Activated T-cell treated with anti-CD3 and anti-CD28 coated beads, Interleukin-2, amount 50 U/mL, for 4 hours (primary cell): ENCODE measurements at regions not wholly inside any gene's neighbourhood (a gene's known extent, or its start where the extent isn't known, plus 50 kb on each side); places are given as distances from the start of the nearest gene placed in this dataset.
"Not testable (repeated sequence)": the region's sequence is repeated elsewhere in the genome, so short reads cannot be mapped to it uniquely, and the experiment has no call there.

ENCODE experiments used
- ATAC-seq, 2 donors: fragments of 200-7000 bp; cut with Tn5 transposase; one replicate each; pipeline ENCODE4 v1.10.0; 2021
- DNase-seq: peaks from one replicate; pipeline ENCODE4 v3.0.0-alpha.2; 2020
- H3K27me3 Mint-ChIP-seq: one replicate; pipeline ENCODE4 v1.8.0; 2021; ENCODE audit warnings: low read depth, mixed read lengths
- H3K36me3 Mint-ChIP-seq: one replicate; pipeline ENCODE4 v1.8.0; 2022; ENCODE audit warnings: mixed read lengths; ENCODE audit not compliant: insufficient read depth
- H3K4me1 Mint-ChIP-seq: one replicate; pipeline ENCODE4 v1.8.0; 2021; ENCODE audit warnings: low read depth, mixed read lengths
- H3K4me3 Mint-ChIP-seq: one replicate; pipeline ENCODE4 v1.8.0; 2021; ENCODE audit warnings: mild to moderate bottlenecking, moderate library complexity, mixed read lengths
- H3K9me3 Mint-ChIP-seq: one replicate; pipeline ENCODE4 v1.8.0; 2021; ENCODE audit warnings: mixed read lengths

DNA sequence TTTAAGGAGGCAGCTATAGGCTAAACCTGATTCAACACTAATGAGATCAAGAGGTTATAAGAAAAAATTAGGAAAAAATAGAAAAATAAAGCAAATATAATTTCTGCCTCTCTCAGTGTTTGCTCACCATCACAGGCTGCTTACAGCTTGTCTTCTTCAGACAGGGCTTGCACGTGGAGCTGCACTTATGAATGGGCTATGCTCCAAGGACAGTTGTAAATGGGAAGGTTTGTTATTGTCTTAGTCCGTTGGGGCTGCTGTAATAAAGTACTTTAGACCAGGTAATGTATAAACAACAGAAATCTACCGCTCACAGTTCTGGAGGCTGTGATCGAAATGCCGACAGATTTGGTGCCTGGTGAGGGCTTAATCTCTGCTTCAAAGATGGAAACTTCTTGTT is 219.8 kb downstream of the NEBL start:
- Mint-ChIP-seq H3K27me3 (no peaks in the 10 kb centered on the region), H3K4me3 (no peak overlapping the region), H3K4me1 (no peaks in the 10 kb centered on the region), H3K36me3 (no peaks in the 10 kb centered on the region), H3K9me3 (no peaks in the 10 kb centered on the region)
- ATAC-seq = no peak
- no peak for DNase-seq

- no peaks in the 10 kb centered on the region for H3K27me3 Mint-ChIP-seq
- no peaks in the 10 kb centered on the region for H3K4me1 Mint-ChIP-seq
- no peaks in the 10 kb centered on the region for H3K36me3 Mint-ChIP-seq
- ATAC-seq (no peak), DNase-seq (no peak)
- H3K4me3 Mint-ChIP-seq = no peak overlapping the region
- no peaks in the 10 kb centered on the region for H3K9me3 Mint-ChIP-seq
These were observed 222.2 kb downstream of the NEBL start for GRCh38 chr10:20674926-20675325.

DNA sequence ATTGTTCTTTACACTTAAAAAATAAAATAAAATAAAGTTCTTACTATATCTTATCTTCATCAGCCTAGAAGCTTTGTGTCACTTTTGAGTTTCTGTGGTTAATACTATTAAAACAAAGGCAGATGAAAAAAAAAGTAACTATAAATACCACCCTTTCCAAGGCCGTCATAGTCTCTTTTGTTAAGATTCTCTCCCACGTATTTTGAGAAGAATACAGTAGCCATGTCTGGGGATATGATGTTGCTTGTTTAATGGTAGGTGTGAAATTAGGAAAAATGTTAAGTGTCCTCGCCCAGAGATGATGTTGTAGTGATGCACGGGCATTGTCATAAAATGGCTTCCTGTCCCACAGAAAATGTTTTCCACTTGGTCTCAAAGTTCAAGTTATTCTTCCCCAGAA is 223.9 kb downstream of the NEBL start:
- no peak for DNase-seq
- no peaks in the 10 kb centered on the region for H3K9me3 Mint-ChIP-seq
- ATAC-seq = no peak
- no peaks in the 10 kb centered on the region for H3K4me1 Mint-ChIP-seq
- H3K4me3 Mint-ChIP-seq = no peak overlapping the region
- no peaks in the 10 kb centered on the region for H3K27me3 Mint-ChIP-seq
- no peaks in the 10 kb centered on the region for H3K36me3 Mint-ChIP-seq

DNA sequence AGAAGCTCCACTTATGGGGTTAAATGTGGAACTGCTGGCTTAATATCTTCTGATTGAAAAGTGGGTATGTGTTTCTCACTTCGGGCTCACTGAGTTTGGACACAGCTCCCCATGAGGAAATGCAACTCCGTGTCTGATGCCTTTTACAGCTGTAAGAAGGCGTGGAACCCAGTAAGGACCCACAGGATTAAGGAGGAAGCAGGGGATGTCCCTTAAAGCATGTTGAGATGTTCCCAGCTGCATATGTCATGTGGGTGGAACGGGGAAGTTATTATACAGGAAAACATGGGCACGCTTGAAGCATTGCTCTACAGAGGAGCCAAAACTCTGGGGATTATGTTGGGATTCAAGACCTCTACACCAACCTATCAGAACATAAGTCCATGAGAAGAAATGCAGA is 224.4 kb downstream of the NEBL start:
- H3K27me3 Mint-ChIP-seq = no peaks in the 10 kb centered on the region
- no peak for DNase-seq
- no peak overlapping the region for H3K4me3 Mint-ChIP-seq
- no peaks in the 10 kb centered on the region for H3K9me3 Mint-ChIP-seq
- ATAC-seq = no peak
- H3K36me3 Mint-ChIP-seq = no peaks in the 10 kb centered on the region
- H3K4me1 Mint-ChIP-seq = no peaks in the 10 kb centered on the region

GRCh38 chr10:20670579-20670978 is 226.5 kb downstream of the NEBL start:
- Mint-ChIP-seq H3K9me3 (no peaks in the 10 kb centered on the region), H3K4me3 (no peak overlapping the region), H3K27me3 (no peaks in the 10 kb centered on the region), H3K4me1 (no peaks in the 10 kb centered on the region), H3K36me3 (no peaks in the 10 kb centered on the region)
- no peak for DNase-seq
- no peak for ATAC-seq

DNA sequence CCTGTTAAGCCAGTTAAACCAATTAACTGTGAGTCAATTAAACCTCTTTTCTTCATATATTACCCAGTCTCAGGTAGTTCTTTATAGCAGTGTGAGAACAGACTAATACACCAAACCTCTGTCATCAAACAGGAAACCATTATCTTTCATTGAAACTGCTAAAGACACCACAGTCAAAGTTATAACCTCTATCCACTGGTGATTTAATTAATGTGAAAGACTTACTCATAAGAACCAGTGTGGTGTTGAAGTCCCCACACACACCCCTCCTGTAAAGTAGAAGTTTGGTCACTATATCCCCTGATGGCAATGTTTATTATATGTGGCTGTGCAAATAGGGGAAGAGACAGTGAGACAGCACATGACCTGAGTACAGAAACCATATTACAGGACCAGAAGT is 228.1 kb downstream of the NEBL start:
- H3K4me3 Mint-ChIP-seq = no peak overlapping the region
- H3K27me3 Mint-ChIP-seq = no peaks in the 10 kb centered on the region
- H3K4me1 Mint-ChIP-seq = no peaks in the 10 kb centered on the region
- no peak for DNase-seq
- H3K36me3 Mint-ChIP-seq = no peaks in the 10 kb centered on the region
- no peaks in the 10 kb centered on the region for H3K9me3 Mint-ChIP-seq
- no peak for ATAC-seq

GRCh38 chr10:20662742-20663141 is 234.4 kb downstream of the NEBL start:
- no peak for ATAC-seq
- Mint-ChIP-seq H3K4me3 (no peak overlapping the region), H3K9me3 (no peaks in the 10 kb centered on the region), H3K36me3 (no peaks in the 10 kb centered on the region), H3K4me1 (no peaks in the 10 kb centered on the region), H3K27me3 (no peaks in the 10 kb centered on the region)
- no peak for DNase-seq

- H3K36me3 Mint-ChIP-seq = no peaks in the 10 kb centered on the region
- no peaks in the 10 kb centered on the region for H3K27me3 Mint-ChIP-seq
- no peak overlapping the region for H3K4me3 Mint-ChIP-seq
- H3K4me1 Mint-ChIP-seq = no peaks in the 10 kb centered on the region
- no peak for ATAC-seq
- DNase-seq = no peak
- H3K9me3 Mint-ChIP-seq = peaks cover 6% of the 10 kb centered on the region
These were observed 237.9 kb downstream of the NEBL start for GRCh38 chr10:20659225-20659624.

- no peaks in the 10 kb centered on the region for H3K27me3 Mint-ChIP-seq
- ATAC-seq (no peak), DNase-seq (no peak)
- no peaks in the 10 kb centered on the region for H3K4me1 Mint-ChIP-seq
- H3K36me3 Mint-ChIP-seq = no peaks in the 10 kb centered on the region
- H3K9me3 Mint-ChIP-seq = peaks cover 6% of the 10 kb centered on the region
- H3K4me3 Mint-ChIP-seq = no peak overlapping the region
These were observed 239.0 kb downstream of the NEBL start for GRCh38 chr10:20658158-20658557.

- H3K4me1 Mint-ChIP-seq = no peaks in the 10 kb centered on the region
- H3K4me3 Mint-ChIP-seq = no peak overlapping the region
- H3K9me3 Mint-ChIP-seq = peaks cover 9% of the 10 kb centered on the region
- no peaks in the 10 kb centered on the region for H3K36me3 Mint-ChIP-seq
- ATAC-seq (no peak), DNase-seq (no peak)
- no peaks in the 10 kb centered on the region for H3K27me3 Mint-ChIP-seq
These were observed 240.2 kb downstream of the NEBL start for GRCh38 chr10:20656886-20657285.

DNA sequence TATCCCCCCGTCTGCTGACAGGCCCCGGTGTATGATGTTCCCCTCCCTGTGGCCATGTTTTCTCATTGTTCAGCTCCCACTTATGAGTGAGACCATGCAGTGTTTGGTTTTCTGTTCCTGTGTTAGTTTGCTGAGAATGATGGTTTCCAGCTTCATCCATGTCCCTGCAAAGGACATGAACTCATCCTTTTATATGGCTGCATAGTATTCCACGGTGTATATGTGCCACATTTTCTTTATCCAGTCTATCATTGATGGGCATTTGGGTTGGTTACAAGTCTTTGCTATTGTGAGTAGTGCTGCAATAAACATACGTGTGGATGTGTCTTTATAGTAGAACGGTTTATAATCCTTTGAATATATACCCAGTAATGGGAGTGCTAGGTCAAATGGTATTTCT is 244.7 kb downstream of the NEBL start:
- not testable (repeated sequence) for ATAC-seq, H3K36me3 Mint-ChIP-seq, H3K27me3 Mint-ChIP-seq, H3K4me3 Mint-ChIP-seq, H3K4me1 Mint-ChIP-seq, DNase-seq
- H3K9me3 Mint-ChIP-seq = peaks cover 13% of the 10 kb centered on the region

DNA sequence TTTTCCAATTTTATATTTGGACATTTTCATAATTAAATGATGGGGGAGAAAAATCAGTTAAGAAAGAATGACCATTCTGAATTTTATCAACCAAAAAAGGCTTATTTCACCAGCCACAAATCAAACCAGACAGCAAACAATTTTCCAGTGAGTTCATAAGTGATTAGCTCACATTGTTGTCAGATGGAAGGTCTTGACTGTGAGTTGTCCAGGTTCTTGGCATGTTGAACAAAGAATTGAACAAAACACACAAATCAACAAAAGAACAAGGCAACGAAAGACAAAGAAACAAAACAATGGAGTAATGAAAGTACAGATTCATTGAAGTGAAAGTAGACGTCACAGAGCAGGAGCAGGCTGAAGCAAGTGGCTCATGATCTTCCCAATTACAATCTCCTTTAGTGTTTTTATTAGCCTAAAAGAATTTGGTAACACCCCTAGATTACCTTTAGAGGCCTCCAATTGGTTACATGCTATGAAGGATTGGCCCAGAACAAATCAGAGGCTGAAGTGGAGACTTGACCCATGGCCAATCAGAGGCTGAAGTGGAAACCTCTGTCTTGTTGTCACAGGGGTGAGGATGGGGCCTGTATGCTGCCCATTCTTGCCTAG is 248.7 kb downstream of the NEBL start:
- Mint-ChIP-seq H3K27me3 (no peaks in the 10 kb centered on the region), H3K4me1 (no peaks in the 10 kb centered on the region), H3K36me3 (no peaks in the 10 kb centered on the region), H3K9me3 (peaks cover 7% of the 10 kb centered on the region), H3K4me3 (no peak overlapping the region)
- DNase-seq (no peak), ATAC-seq (no peak)

DNA sequence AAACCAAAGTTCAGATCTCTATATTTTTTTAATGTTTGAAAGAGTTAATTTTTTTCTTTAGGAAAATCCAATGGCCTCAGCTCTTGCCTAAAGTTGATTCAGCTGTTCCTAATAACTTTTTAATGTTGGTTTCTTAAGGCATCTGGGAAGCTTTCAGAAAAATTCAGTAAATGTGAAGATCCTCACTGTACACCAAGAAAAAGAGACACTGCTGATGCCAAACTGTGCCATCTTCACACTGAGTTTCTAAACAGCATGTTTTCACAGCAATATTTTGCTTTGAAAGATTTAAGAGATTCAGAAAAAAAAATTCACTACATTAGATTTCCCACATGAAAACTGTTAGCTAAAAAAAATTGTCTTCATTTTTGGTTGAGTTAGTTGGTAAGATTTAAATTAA is 249.4 kb downstream of the NEBL start:
- no peaks in the 10 kb centered on the region for H3K36me3 Mint-ChIP-seq
- H3K27me3 Mint-ChIP-seq = no peaks in the 10 kb centered on the region
- H3K4me1 Mint-ChIP-seq = no peaks in the 10 kb centered on the region
- peaks cover 7% of the 10 kb centered on the region for H3K9me3 Mint-ChIP-seq
- no peak for ATAC-seq
- no peak for DNase-seq
- H3K4me3 Mint-ChIP-seq = no peak overlapping the region

GRCh38 chr10:20644421-20644820 is 252.7 kb downstream of the NEBL start:
- Mint-ChIP-seq H3K4me1 (no peaks in the 10 kb centered on the region), H3K27me3 (no peaks in the 10 kb centered on the region), H3K4me3 (no peak overlapping the region), H3K36me3 (no peaks in the 10 kb centered on the region), H3K9me3 (peaks cover 4% of the 10 kb centered on the region)
- ATAC-seq (no peak), DNase-seq (no peak)

DNA sequence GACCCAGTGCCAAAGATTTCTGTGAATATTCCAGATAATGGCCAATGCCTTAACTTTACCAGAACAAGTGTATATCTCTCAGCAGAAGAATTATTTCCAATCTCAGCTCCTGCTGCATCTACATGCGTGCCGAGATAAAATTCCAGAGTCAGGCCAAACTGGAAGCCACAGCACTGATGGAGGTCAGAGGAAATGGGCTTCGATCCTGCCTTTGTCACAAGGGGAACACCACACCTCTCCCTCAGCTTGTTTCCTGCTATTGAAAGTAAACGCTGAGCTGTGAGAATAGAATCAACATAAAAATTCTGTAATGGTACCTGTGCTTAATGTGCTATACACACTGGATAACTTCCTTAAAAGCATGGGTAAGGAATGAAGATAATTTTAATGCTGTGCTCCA is 255.5 kb downstream of the NEBL start:
- no peaks in the 10 kb centered on the region for H3K4me1 Mint-ChIP-seq
- no peak overlapping the region for H3K4me3 Mint-ChIP-seq
- H3K27me3 Mint-ChIP-seq = no peaks in the 10 kb centered on the region
- ATAC-seq (no peak), DNase-seq (no peak)
- peaks cover 20% of the 10 kb centered on the region for H3K9me3 Mint-ChIP-seq
- no peaks in the 10 kb centered on the region for H3K36me3 Mint-ChIP-seq

DNA sequence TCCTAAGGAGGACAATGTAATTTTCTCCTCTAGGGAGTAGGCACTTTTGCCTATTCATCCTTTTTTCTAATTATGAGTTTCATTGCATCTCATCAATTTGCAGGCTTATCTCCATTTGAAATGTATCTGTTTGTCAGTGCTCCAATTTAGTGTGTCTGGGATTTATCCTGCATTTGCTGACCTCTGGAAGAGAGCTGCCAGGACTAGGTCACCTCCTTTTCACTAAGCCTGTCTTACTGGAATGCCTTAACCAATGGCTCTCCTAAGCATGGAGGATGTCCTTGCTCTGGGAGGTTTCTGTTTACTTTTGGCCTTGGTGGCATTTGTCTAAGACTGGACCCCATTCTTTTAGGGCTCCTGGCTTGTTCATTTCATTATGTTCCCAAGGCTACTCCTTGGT is 261.5 kb downstream of the NEBL start:
- no peaks in the 10 kb centered on the region for H3K36me3 Mint-ChIP-seq
- ATAC-seq = no peak
- no peaks in the 10 kb centered on the region for H3K4me1 Mint-ChIP-seq
- no peak for DNase-seq
- peaks cover 23% of the 10 kb centered on the region for H3K9me3 Mint-ChIP-seq
- no peaks in the 10 kb centered on the region for H3K27me3 Mint-ChIP-seq
- no peak overlapping the region for H3K4me3 Mint-ChIP-seq
